Naive thymus-derived CD4-positive, alpha-beta T cell (primary cell): ENCODE measurements at regions not wholly inside any gene's neighbourhood (a gene's known extent, or its start where the extent isn't known, plus 50 kb on each side); places are given as distances from the start of the nearest gene placed in this dataset.

Source experiments
- ATAC-seq: fragments of 150-1000 bp; cut with Tn5 transposase; 2 replicates; pipeline ENCODE4 v1.10.0; 2021; ENCODE audit warnings: mild to moderate bottlenecking, moderate library complexity
- CTCF ChIA-PET: fragments of 350-600 bp; sonication (Branson Sonifier 250); formaldehyde crosslinking; loops from one replicate; lab custom pipeline; 2021; ENCODE audit warnings: antibody characterized with exemption; lab: Charles Lee
- POLR2A ChIA-PET: fragments of 350-600 bp; sonication (Branson Sonifier 250); formaldehyde crosslinking; loops from one replicate; lab custom pipeline; 2021; ENCODE audit warnings: antibody characterized with exemption, inconsistent platforms; lab: Charles Lee
- DNase-seq, 9 donors: peaks; one replicate each; pipeline versions ENCODE4 v3.0.0 to v3.0.0-alpha.2; 2020 to 2022; ENCODE audit warnings: mixed read lengths in 1 of 9
- H3K27ac ChIP-seq: one replicate; pipeline ENCODE4 v1.7.0; 2013; ENCODE audit warnings: mild to moderate bottlenecking, low read depth, low read length, moderate library complexity
- H3K27me3 ChIP-seq, 2 donors: one replicate each; pipeline ENCODE4 v1.7.0; 2013; ENCODE audit warnings: low read length in 2 of 2, mild to moderate bottlenecking in 2 of 2, moderate library complexity in 2 of 2; ENCODE audit not compliant: control insufficient read depth in 2 of 2, insufficient read depth in 2 of 2
- H3K36me3 ChIP-seq, 3 experiments: 1 replicate in 2 of 3; 2 replicates in 1 of 3; pipeline ENCODE4 v1.7.0; 2013; ENCODE audit warnings: low read length in 3 of 3, mild to moderate bottlenecking in 3 of 3, moderate library complexity in 1 of 3; ENCODE audit not compliant: insufficient read depth in 3 of 3, control insufficient read depth in 2 of 3
- H3K4me1 ChIP-seq, 2 donors: one replicate each; pipeline ENCODE4 v1.7.0; 2013; ENCODE audit warnings: low read length in 2 of 2, mild to moderate bottlenecking in 2 of 2, moderate library complexity in 1 of 2; ENCODE audit not compliant: control insufficient read depth in 2 of 2, insufficient read depth in 2 of 2
- H3K4me3 ChIP-seq: 2 replicates; pipeline ENCODE4 v1.7.0; 2013; ENCODE audit warnings: mild to moderate bottlenecking, low read length
- H3K9me3 ChIP-seq, 3 experiments: 1 replicate in 2 of 3; 2 replicates in 1 of 3; pipeline ENCODE4 v1.7.0; 2013; ENCODE audit warnings: low read length in 3 of 3; ENCODE audit not compliant: control insufficient read depth in 2 of 3
- H3K27ac Mint-ChIP-seq, 9 donors: one replicate each; pipeline ENCODE4 v1.8.0; 2020 to 2022; ENCODE audit warnings: mixed read lengths in 9 of 9, mild to moderate bottlenecking in 8 of 9, moderate library complexity in 5 of 9, inconsistent platforms in 2 of 9
- H3K27me3 Mint-ChIP-seq, 5 donors: one replicate each; pipeline ENCODE4 v1.8.0; 2021 to 2022; ENCODE audit warnings: mixed read lengths in 5 of 5, mild to moderate bottlenecking in 1 of 5
- H3K36me3 Mint-ChIP-seq, 5 donors: one replicate each; pipeline ENCODE4 v1.8.0; 2020 to 2022; ENCODE audit warnings: mixed read lengths in 5 of 5, mild to moderate bottlenecking in 3 of 5, inconsistent platforms in 1 of 5
- H3K4me1 Mint-ChIP-seq, 7 donors: one replicate each; pipeline ENCODE4 v1.8.0; 2020 to 2022; ENCODE audit warnings: mixed read lengths in 7 of 7, mild to moderate bottlenecking in 3 of 7, inconsistent platforms in 1 of 7
- H3K4me3 Mint-ChIP-seq, 10 donors: one replicate each; pipeline ENCODE4 v1.8.0; 2020 to 2022; ENCODE audit warnings: mild to moderate bottlenecking in 10 of 10, mixed read lengths in 10 of 10, moderate library complexity in 6 of 10, inconsistent platforms in 2 of 10
- H3K9me3 Mint-ChIP-seq, 11 donors: one replicate each; pipeline ENCODE4 v1.8.0; 2020 to 2022; ENCODE audit warnings: mixed read lengths in 11 of 11, mild to moderate bottlenecking in 4 of 11, inconsistent platforms in 1 of 11, moderate library complexity in 1 of 11
- intact Hi-C, 2 donors: fragments of 100-400 bp; cut with micrococcal nuclease; formaldehyde crosslinking; loops; one replicate each; pipeline ENCODE4 v1.15.1; 2023
- microRNA-seq: library from miRNA; unstranded; fragments of <30 nt; microRNA quantifications from one replicate; pipeline ENCODE4 v1.2.0, GENCODE V29; 2022; ENCODE audit warnings: borderline microRNAs expressed

DNA sequence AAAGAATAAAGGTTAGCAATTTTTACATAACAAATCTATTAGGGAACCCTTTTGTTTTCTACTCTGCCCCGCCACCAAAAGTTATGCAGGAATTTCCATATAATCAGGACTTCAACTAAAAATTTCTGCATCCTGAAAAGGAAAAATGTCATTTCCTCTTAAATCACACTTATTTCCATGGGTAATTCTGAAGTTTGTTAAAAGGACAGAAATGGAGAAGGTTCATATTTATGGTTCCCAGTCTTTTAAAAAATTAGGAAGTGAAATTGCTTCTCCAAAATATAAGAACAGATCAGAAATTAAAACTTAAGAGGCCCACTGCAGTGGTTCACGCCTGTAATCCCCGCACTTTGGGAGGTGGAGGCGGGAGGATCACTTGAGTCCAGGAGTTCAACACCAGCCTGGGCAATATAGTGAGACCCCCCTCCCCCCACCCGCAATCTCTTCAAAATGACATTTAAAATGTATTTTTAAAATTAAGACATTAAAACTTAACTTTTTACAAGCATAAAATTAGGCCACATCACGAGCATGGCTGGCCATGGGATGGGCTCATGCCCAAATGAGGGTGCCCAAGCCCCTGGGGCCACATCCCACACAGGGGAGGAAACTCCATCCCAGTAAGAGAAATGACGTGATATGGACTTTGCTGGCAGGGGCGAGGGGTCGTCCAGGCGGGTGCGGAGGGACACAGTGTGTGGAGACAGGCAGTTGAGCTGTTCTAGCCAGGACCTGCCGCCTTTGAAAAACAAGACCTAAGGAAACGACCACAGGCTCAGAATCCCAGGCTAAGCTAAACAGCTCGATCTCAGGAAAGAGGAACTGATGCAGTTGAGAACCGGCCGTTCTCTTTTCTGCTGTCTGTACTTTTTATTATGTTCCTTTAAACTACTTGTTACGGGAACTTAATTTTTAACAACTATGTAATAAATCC, 51.3 kb upstream of the NFE2L3 start:
- Histone ChIP-seq H3K27me3 (no peaks in the 10 kb centered on the region), H3K9me3 (no peaks in the 10 kb centered on the region), H3K27ac (no peak overlapping the region), H3K4me3 (no peak overlapping the region), H3K36me3 (no peaks in the 10 kb centered on the region), H3K4me1 (peaks cover 0 to 38% of the 10 kb centered on the region in 2 donors)
- DNase-seq (no peak), ATAC-seq (peak; percentile 57)
- ChIA-PET CTCF (interaction anchor here (0.9 to 1.0 kb wide), 2 partner anchors 8 to 10 kb away, joined by 3 read pairs; no protein-coding TSS in a partner anchor), POLR2A (interaction anchor here (0.6 to 4.4 kb wide), 7 partner anchors 8 to 101 kb away, joined by 3 to 22 read pairs (median 4); partner anchors contain the start of genes CBX3 and HNRNPA2B1)
- Mint-ChIP-seq H3K9me3 (peaks cover 0 to 1% (median 0%) of the 10 kb centered on the region in 11 donors), H3K27me3 (no peaks in the 10 kb centered on the region), H3K4me3 (peak overlapping the region in 9 of 10 donors; percentile 72 to 86 (median 82)), H3K4me1 (peaks cover 14 to 82% (median 54%) of the 10 kb centered on the region in 7 donors), H3K27ac (peak overlapping the region in 8 of 9 donors; percentile 82 to 98 (median 88)), H3K36me3 (no peaks in the 10 kb centered on the region)
- intact Hi-C loops, result no loop called here

DNA sequence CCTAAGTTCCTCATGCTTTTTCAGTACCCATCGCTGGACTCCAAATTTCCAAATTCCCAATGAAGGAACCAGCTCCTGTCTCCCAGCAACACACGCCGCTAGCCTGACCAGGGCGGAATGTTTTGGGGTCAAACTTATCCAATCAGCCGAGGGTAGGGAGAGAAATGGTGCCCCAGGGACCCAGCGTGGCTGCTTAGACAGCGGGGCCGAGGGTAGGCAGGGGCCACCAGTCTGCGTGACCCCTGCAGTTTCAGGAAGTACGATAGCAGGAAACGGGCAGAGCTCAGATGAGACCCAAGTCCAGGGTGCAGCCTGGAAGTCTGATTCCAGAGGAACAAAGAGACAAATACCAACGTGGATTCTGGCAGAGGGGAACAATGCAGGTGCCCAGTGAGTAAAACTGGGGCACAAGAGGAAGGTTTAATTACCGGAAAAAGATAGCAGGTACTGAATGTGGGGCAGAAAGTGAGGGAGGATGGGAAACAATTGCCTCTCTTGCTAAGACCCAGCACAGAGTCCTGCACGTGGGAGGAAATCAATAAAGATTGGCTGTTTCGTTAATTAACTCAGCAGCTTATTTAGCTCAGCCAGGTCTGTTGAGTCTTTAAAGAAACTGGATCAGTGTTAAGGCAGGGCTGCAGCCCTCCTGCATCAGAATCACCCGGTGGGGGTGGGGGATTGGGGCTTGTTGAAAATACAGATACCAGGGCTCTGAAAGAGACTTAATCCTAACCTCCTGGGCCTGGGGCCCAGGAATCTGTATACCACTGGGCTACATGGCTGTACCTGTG, 50.4 kb upstream of the NFE2L3 start:
- peak overlapping the region; percentile 29 for H3K4me3 ChIP-seq
- H3K27ac ChIP-seq, result no peak overlapping the region
- H3K9me3 ChIP-seq, result no peaks in the 10 kb centered on the region
- Mint-ChIP-seq H3K9me3 (peaks cover 0 to 1% (median 0%) of the 10 kb centered on the region in 11 donors), H3K27ac (peak overlapping the region in 8 of 9 donors; percentile 82 to 98 (median 88)), H3K36me3 (peaks cover 0 to 2% (median 0%) of the 10 kb centered on the region in 5 donors), H3K4me1 (peaks cover 12 to 73% (median 48%) of the 10 kb centered on the region in 7 donors), H3K4me3 (peak overlapping the region in 9 of 10 donors; percentile 72 to 86 (median 82)), H3K27me3 (no peaks in the 10 kb centered on the region)
- ChIA-PET CTCF (interaction anchor here (0.9 to 1.1 kb wide), 3 partner anchors 9 to 11 kb away, joined by 3 read pairs; no protein-coding TSS in a partner anchor), POLR2A (interaction anchor here (0.6 to 4.4 kb wide), 7 partner anchors 9 to 100 kb away, joined by 3 to 22 read pairs (median 4); partner anchors contain the start of genes CBX3 and HNRNPA2B1)
- H3K27me3 ChIP-seq, result no peaks in the 10 kb centered on the region
- peak; percentile 20 for ATAC-seq
- H3K4me1 ChIP-seq, result peaks cover 0 to 41% of the 10 kb centered on the region in 2 donors
- peak in 3 of 9 donors; percentile 19 to 26 (median 25) for DNase-seq
- H3K36me3 ChIP-seq, result no peaks in the 10 kb centered on the region
- intact Hi-C loops, result no loop called here

DNA sequence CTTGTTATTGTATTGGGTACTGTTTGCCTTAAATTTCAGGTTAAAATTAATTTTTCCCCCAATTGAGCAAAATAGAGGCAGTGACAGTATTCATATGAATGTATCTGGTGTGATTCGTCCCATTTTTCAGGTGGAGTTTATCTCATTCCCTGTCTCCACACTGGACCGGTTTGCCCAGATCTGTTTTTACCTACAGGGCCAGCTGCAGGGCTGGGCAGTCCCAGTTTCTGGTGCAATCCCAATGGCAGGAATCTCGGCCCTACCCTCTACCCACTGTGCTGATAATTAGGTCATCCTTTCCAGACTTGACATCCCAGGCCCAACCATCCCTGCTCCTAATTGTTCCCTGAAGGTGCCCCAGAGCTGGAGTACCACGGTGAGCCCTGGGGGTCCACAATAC, 49.8 kb upstream of the NFE2L3 start:
- ChIA-PET CTCF (interaction anchor here (1.1 kb wide), 1 partner anchor 10 kb away, joined by 3 read pairs; no protein-coding TSS in a partner anchor), POLR2A (interaction anchor here (1.2 to 4.4 kb wide), 4 partner anchors 8 to 99 kb away, joined by 4 to 22 read pairs (median 6); partner anchors contain the start of genes CBX3 and HNRNPA2B1)
- H3K36me3 ChIP-seq, result no peaks in the 10 kb centered on the region
- Mint-ChIP-seq H3K4me3 (peak overlapping the region in 6 of 10 donors; percentile 25 to 83 (median 76)), H3K4me1 (peaks cover 11 to 66% (median 42%) of the 10 kb centered on the region in 7 donors), H3K27me3 (no peaks in the 10 kb centered on the region), H3K36me3 (peaks cover 0 to 2% (median 0%) of the 10 kb centered on the region in 5 donors), H3K27ac (peak overlapping the region in 8 of 9 donors; percentile 26 to 98 (median 87)), H3K9me3 (peaks cover 0 to 1% (median 0%) of the 10 kb centered on the region in 11 donors)
- no peak overlapping the region for H3K4me3 ChIP-seq
- H3K27ac ChIP-seq, result no peak overlapping the region
- ATAC-seq, result no peak
- intact Hi-C loops, result no loop called here
- no peak for DNase-seq
- no peaks in the 10 kb centered on the region for H3K9me3 ChIP-seq
- peaks cover 0 to 42% of the 10 kb centered on the region in 2 donors for H3K4me1 ChIP-seq
- H3K27me3 ChIP-seq, result no peaks in the 10 kb centered on the region

Small RNAs in the stretch of these regions (microRNA-seq; reads per million reads assigned to microRNA genes)
- 153 reads per million, percentile 58 among the genes with 10 or more reads in this experiment for gene MIR148A
